ENCODE measurements at regions not wholly inside any gene's neighbourhood (a gene's known extent, or its start where the extent isn't known, plus 50 kb on each side); places are given as distances from the start of the nearest gene placed in this dataset.
A peak's percentile ranks its signal among the peaks of the same experiment; 100 is the strongest.
"Not testable (repeated sequence)": the region's sequence is repeated elsewhere in the genome, so short reads cannot be mapped to it uniquely, and the experiment has no call there.

GRCh38 chr17:45641541-45641940 is 142.6 kb upstream of the CRHR1 start:
- no peak for DNase-seq (ENCODE audit: extremely low read depth in 1 of 11, low read depth in 9 of 11, low spot score in 4 of 11)

GRCh38 chr17:45643591-45643990 is 140.5 kb upstream of the CRHR1 start:
- DNase-seq (ENCODE audit: extremely low read depth in 1 of 11, low read depth in 9 of 11, low spot score in 4 of 11), result no peak

GRCh38 chr17:45644637-45645036 is 139.5 kb upstream of the CRHR1 start:
- DNase-seq (ENCODE audit: extremely low read depth in 1 of 11, low read depth in 9 of 11, low spot score in 4 of 11), result not testable (repeated sequence)

GRCh38 chr17:45645330-45645729 is 138.8 kb upstream of the CRHR1 start:
- no peak for DNase-seq (ENCODE audit: extremely low read depth in 1 of 11, low read depth in 9 of 11, low spot score in 4 of 11)

- no peak for DNase-seq (ENCODE audit: extremely low read depth in 1 of 11, low read depth in 9 of 11, low spot score in 4 of 11)
Observed at GRCh38 chr17:45646288-45646988, 137.7 kb upstream of the CRHR1 start.

- no peak for DNase-seq (ENCODE audit: extremely low read depth in 1 of 11, low read depth in 9 of 11, low spot score in 4 of 11)
Observed at GRCh38 chr17:45648642-45649041, 135.5 kb upstream of the CRHR1 start.

- DNase-seq (ENCODE audit: extremely low read depth in 1 of 11, low read depth in 9 of 11, low spot score in 4 of 11), result no peak
Observed at GRCh38 chr17:45649796-45650195, 134.3 kb upstream of the CRHR1 start.

GRCh38 chr17:45650561-45650960 is 133.6 kb upstream of the CRHR1 start:
- no peak for DNase-seq (ENCODE audit: extremely low read depth in 1 of 11, low read depth in 9 of 11, low spot score in 4 of 11)

- DNase-seq (ENCODE audit: extremely low read depth in 1 of 11, low read depth in 9 of 11, low spot score in 4 of 11), result no peak
Observed at GRCh38 chr17:45651145-45651709, 132.9 kb upstream of the CRHR1 start.

GRCh38 chr17:45653616-45654015 is 130.5 kb upstream of the CRHR1 start:
- DNase-seq (ENCODE audit: extremely low read depth in 1 of 11, low read depth in 9 of 11, low spot score in 4 of 11), result no peak

GRCh38 chr17:45656527-45657181 is 127.5 kb upstream of the CRHR1 start:
- no peak for DNase-seq (ENCODE audit: extremely low read depth in 1 of 11, low read depth in 9 of 11, low spot score in 4 of 11)

GRCh38 chr17:45660474-45660873 is 123.6 kb upstream of the CRHR1 start:
- DNase-seq (ENCODE audit: extremely low read depth in 1 of 11, low read depth in 9 of 11, low spot score in 4 of 11), result peak in 1 of 11 donors; percentile 8

GRCh38 chr17:45662432-45662831 is 121.7 kb upstream of the CRHR1 start:
- DNase-seq (ENCODE audit: extremely low read depth in 1 of 11, low read depth in 9 of 11, low spot score in 4 of 11), result no peak

GRCh38 chr17:45663772-45664171 is 120.3 kb upstream of the CRHR1 start:
- no peak for DNase-seq (ENCODE audit: extremely low read depth in 1 of 11, low read depth in 9 of 11, low spot score in 4 of 11)

GRCh38 chr17:45664921-45665320 is 119.2 kb upstream of the CRHR1 start:
- no peak for DNase-seq (ENCODE audit: extremely low read depth in 1 of 11, low read depth in 9 of 11, low spot score in 4 of 11)

- no peak for DNase-seq (ENCODE audit: extremely low read depth in 1 of 11, low read depth in 9 of 11, low spot score in 4 of 11)
Observed at GRCh38 chr17:45666046-45666600, 118.0 kb upstream of the CRHR1 start.

GRCh38 chr17:45666641-45667040 is 117.5 kb upstream of the CRHR1 start:
- no peak for DNase-seq (ENCODE audit: extremely low read depth in 1 of 11, low read depth in 9 of 11, low spot score in 4 of 11)

- no peak for DNase-seq (ENCODE audit: extremely low read depth in 1 of 11, low read depth in 9 of 11, low spot score in 4 of 11)
Observed at GRCh38 chr17:45667591-45668171, 116.4 kb upstream of the CRHR1 start.

- DNase-seq (ENCODE audit: extremely low read depth in 1 of 11, low read depth in 9 of 11, low spot score in 4 of 11), result no peak
Observed at GRCh38 chr17:45668316-45668715, 115.8 kb upstream of the CRHR1 start.

GRCh38 chr17:45672301-45672700 is 111.8 kb upstream of the CRHR1 start:
- no peak for DNase-seq (ENCODE audit: extremely low read depth in 1 of 11, low read depth in 9 of 11, low spot score in 4 of 11)
